Loucy (cell line): ENCODE measurements at regions not wholly inside any gene's neighbourhood (a gene's known extent, or its start where the extent isn't known, plus 50 kb on each side); places are given as distances from the start of the nearest gene placed in this dataset.

ENCODE experiments used
- H2AFZ ChIP-seq: fragments of 200-600 bp; sonication (generic); 2 replicates; pipeline ENCODE4 v1.6.0; 2016; ENCODE audit warnings: antibody characterized with exemption, mild to moderate bottlenecking, low read length, moderate library complexity
- H3F3A ChIP-seq: fragments of 200-600 bp; 2 replicates; pipeline ENCODE4 v1.6.0; 2016; ENCODE audit warnings: antibody characterized with exemption, low read depth, mild to moderate bottlenecking
- H3K27me3 ChIP-seq: fragments of 200-600 bp; sonication (generic); 2 replicates; pipeline ENCODE4 v1.6.1; 2014; ENCODE audit warnings: low read length, mild to moderate bottlenecking; ENCODE audit not compliant: insufficient read depth, poor library complexity, severe bottlenecking
- H3K36me3 ChIP-seq: fragments of 200-600 bp; sonication (generic); 2 replicates; pipeline ENCODE4 v1.6.1; 2016; ENCODE audit warnings: low read length; ENCODE audit not compliant: insufficient read depth
- H3K4me1 ChIP-seq: fragments of 200-600 bp; sonication (generic); 2 replicates; pipeline ENCODE4 v1.5.1; 2014; ENCODE audit warnings: low read length, mild to moderate bottlenecking; ENCODE audit not compliant: insufficient read depth, poor library complexity, severe bottlenecking
- H3K4me2 ChIP-seq: fragments of 200-600 bp; sonication (generic); 2 replicates; pipeline ENCODE4 v1.6.0; 2014; ENCODE audit warnings: antibody characterized with exemption, low read length, low read depth, mild to moderate bottlenecking; ENCODE audit not compliant: poor library complexity, severe bottlenecking
- H3K4me3 ChIP-seq: fragments of 200-600 bp; sonication (generic); 2 replicates; pipeline ENCODE4 v1.5.1; 2014; ENCODE audit warnings: low read length, mild to moderate bottlenecking, mixed read lengths; ENCODE audit not compliant: poor library complexity, severe bottlenecking
- H3K79me2 ChIP-seq: fragments of 200-600 bp; sonication (generic); 2 replicates; pipeline ENCODE4 v1.6.1; 2014; ENCODE audit warnings: low read length; ENCODE audit not compliant: insufficient read depth
- H3K9ac ChIP-seq: fragments of 200-600 bp; sonication (generic); 2 replicates; pipeline ENCODE4 v1.6.0; 2014; ENCODE audit warnings: mild to moderate bottlenecking, low read depth, low read length, moderate library complexity; ENCODE audit not compliant: poor library complexity, severe bottlenecking
- H3K9me2 ChIP-seq: fragments of 200-600 bp; sonication (generic); replicated peaks from 2 replicates; pipeline ENCODE4 v1.6.1; 2016; ENCODE audit warnings: low read depth, low read length, mixed read lengths
- H3K9me3 ChIP-seq: fragments of 200-600 bp; sonication (generic); 2 replicates; pipeline ENCODE4 v1.6.1; 2014; ENCODE audit warnings: mild to moderate bottlenecking, antibody characterized with exemption, low read length, low read depth; ENCODE audit not compliant: insufficient read depth
- H4K20me1 ChIP-seq: fragments of 200-600 bp; sonication (generic); 2 replicates; pipeline ENCODE4 v1.6.0; 2014; ENCODE audit warnings: antibody characterized with exemption, low read length, mild to moderate bottlenecking; ENCODE audit not compliant: insufficient read depth, poor library complexity, severe bottlenecking
- CTCF ChIP-seq: fragments of 200-600 bp; sonication (generic); conservative IDR thresholded peaks from 2 replicates; pipeline ENCODE4 v1.5.1; 2014; ENCODE audit warnings: mild to moderate bottlenecking, antibody characterized with exemption, low read length
- EZH2phosphoT487 ChIP-seq: fragments of 200-600 bp; IDR thresholded peaks from 2 replicates; pipeline ENCODE4 v1.6.1; 2018; ENCODE audit warnings: antibody characterized with exemption, mild to moderate bottlenecking, moderate library complexity, borderline replicate concordance

GRCh38 chr9:129353697-129354336, 175.8 kb upstream of the IER5L start:
- H3K27me3 ChIP-seq, result no peaks in the 10 kb centered on the region

GRCh38 chr9:129352146-129352865, 174.2 kb upstream of the IER5L start:
- no peaks in the 10 kb centered on the region for H3K4me1 ChIP-seq
- TF ChIP-seq CTCF, result no peak
- TF ChIP-seq EZH2phosphoT487, result no peak
- no peak overlapping the region for H2AFZ ChIP-seq
- no peak overlapping the region for H3K9ac ChIP-seq
- no peaks in the 10 kb centered on the region for H3K27me3 ChIP-seq
- H3K4me3 ChIP-seq, result no peak overlapping the region
- H3K4me2 ChIP-seq, result no peak overlapping the region
- H3K79me2 ChIP-seq, result no peaks in the 10 kb centered on the region
- H3K36me3 ChIP-seq, result no peaks in the 10 kb centered on the region
- no peaks in the 10 kb centered on the region for H3K9me2 ChIP-seq
- H4K20me1 ChIP-seq, result no peaks in the 10 kb centered on the region
- H3K9me3 ChIP-seq, result no peaks in the 10 kb centered on the region
- no peaks in the 10 kb centered on the region for H3F3A ChIP-seq

More at GRCh38 chr9:129353697-129354336, 175.8 kb upstream of the IER5L start:
- no peaks in the 10 kb centered on the region for H3K9me2 ChIP-seq
- no peaks in the 10 kb centered on the region for H3K4me1 ChIP-seq
- H4K20me1 ChIP-seq, result no peaks in the 10 kb centered on the region
- no peaks in the 10 kb centered on the region for H3K79me2 ChIP-seq
- H3K4me2 ChIP-seq, result no peak overlapping the region
- H3K9ac ChIP-seq, result no peak overlapping the region
- no peaks in the 10 kb centered on the region for H3F3A ChIP-seq
- H3K9me3 ChIP-seq, result no peaks in the 10 kb centered on the region
- H2AFZ ChIP-seq, result no peak overlapping the region
- H3K36me3 ChIP-seq, result no peaks in the 10 kb centered on the region
- TF ChIP-seq EZH2phosphoT487, result no peak
- no peak for TF ChIP-seq CTCF
- no peak overlapping the region for H3K4me3 ChIP-seq

GRCh38 chr9:129351642-129352145, 173.6 kb upstream of the IER5L start:
- H3K4me2 ChIP-seq, result no peak overlapping the region
- H3K4me3 ChIP-seq, result no peak overlapping the region
- H3K9me3 ChIP-seq, result no peaks in the 10 kb centered on the region
- H3K36me3 ChIP-seq, result no peaks in the 10 kb centered on the region
- no peaks in the 10 kb centered on the region for H3K79me2 ChIP-seq
- no peaks in the 10 kb centered on the region for H3K9me2 ChIP-seq
- no peaks in the 10 kb centered on the region for H3F3A ChIP-seq
- no peaks in the 10 kb centered on the region for H4K20me1 ChIP-seq
- TF ChIP-seq EZH2phosphoT487, result no peak
- no peak overlapping the region for H3K9ac ChIP-seq
- H3K27me3 ChIP-seq, result no peaks in the 10 kb centered on the region
- no peak overlapping the region for H2AFZ ChIP-seq
- H3K4me1 ChIP-seq, result no peaks in the 10 kb centered on the region
